Ascending aorta (tissue), 2 donors: ENCODE measurements at regions not wholly inside any gene's neighbourhood (a gene's known extent, or its start where the extent isn't known, plus 50 kb on each side); places are given as distances from the start of the nearest gene placed in this dataset.

Experiments
- DNase-seq, 2 donors: peaks; one replicate each; pipeline ENCODE4 v3.0.0-alpha.2; 2019; ENCODE audit warnings: low spot score in 2 of 2
- H3K27ac ChIP-seq, 2 donors: fragments of 200-600 bp; sonication (generic); one replicate each; pipeline ENCODE4 v1.5.1; 2016 to 2017; ENCODE audit warnings: mild to moderate bottlenecking in 1 of 2
- H3K27me3 ChIP-seq: fragments of 200-600 bp; sonication (generic); one replicate; pipeline ENCODE4 v1.5.1; 2017
- H3K36me3 ChIP-seq, 2 donors: fragments of 200-600 bp; sonication (generic); one replicate each; pipeline ENCODE4 v1.5.1; 2016
- H3K4me1 ChIP-seq, 2 donors: fragments of 200-600 bp; sonication (generic); one replicate each; pipeline ENCODE4 v1.5.1; 2016 to 2017; ENCODE audit warnings: mild to moderate bottlenecking in 1 of 2
- H3K4me3 ChIP-seq, 2 donors: fragments of 200-600 bp; sonication (generic); one replicate each; pipeline ENCODE4 v1.5.1; 2016 to 2017; ENCODE audit warnings: mild to moderate bottlenecking in 1 of 2
- H3K9me3 ChIP-seq, 2 donors: fragments of 200-600 bp; sonication (generic); one replicate each; pipeline ENCODE4 v1.5.1; 2016
- intact Hi-C: fragments of 100-400 bp; cut with DNase I; formaldehyde crosslinking; loops from one replicate; pipeline ENCODE4 v1.15.1; 2023
- TF ChIP-seq, protein P1 (sequence below), 3 experiments: fragments of 200-600 bp in 2 of 3; fragments of 450-650 bp in 1 of 3; sonication (generic) in 2 of 3; IDR thresholded peaks; one replicate each; pipeline ENCODE4 v1.5.1; 2016 to 2019; ENCODE audit warnings: antibody characterized with exemption in 3 of 3, mild to moderate bottlenecking in 1 of 3, moderate library complexity in 1 of 3

DNA sequence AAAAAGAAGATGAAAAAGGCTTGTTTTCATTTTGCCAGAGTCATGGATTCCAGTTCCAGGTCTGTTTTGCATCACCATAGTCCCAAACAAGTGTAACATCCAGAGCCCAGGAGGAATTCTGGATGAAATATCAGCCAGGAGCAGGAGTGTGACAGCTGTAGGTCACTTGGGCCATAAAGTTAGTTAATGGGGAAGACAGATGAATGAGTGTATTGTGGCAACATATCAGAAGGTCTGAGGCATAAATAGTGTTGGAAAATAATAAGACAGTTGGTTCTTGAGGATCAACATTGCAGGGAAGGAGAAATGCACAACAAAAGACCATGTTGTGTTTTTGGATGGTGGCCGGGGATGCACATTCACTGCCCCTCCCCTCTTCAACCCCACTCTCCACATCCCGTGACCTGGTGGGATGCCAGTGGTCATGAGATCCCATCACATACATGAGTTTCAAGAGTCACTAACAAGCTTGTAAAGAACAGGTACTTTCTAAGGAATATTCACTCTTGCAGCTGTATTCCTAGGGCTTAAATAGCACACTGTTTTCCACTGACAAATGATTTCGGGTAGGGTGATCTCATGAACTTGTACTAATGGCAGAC, 83.1 kb upstream of the IGFBP7 start:
- H3K27ac ChIP-seq: no peak overlapping the region
- no peaks in the 10 kb centered on the region for H3K9me3 ChIP-seq
- intact Hi-C loops: no loop called here
- H3K4me1 ChIP-seq: no peaks in the 10 kb centered on the region
- TF ChIP-seq, protein P1, sequence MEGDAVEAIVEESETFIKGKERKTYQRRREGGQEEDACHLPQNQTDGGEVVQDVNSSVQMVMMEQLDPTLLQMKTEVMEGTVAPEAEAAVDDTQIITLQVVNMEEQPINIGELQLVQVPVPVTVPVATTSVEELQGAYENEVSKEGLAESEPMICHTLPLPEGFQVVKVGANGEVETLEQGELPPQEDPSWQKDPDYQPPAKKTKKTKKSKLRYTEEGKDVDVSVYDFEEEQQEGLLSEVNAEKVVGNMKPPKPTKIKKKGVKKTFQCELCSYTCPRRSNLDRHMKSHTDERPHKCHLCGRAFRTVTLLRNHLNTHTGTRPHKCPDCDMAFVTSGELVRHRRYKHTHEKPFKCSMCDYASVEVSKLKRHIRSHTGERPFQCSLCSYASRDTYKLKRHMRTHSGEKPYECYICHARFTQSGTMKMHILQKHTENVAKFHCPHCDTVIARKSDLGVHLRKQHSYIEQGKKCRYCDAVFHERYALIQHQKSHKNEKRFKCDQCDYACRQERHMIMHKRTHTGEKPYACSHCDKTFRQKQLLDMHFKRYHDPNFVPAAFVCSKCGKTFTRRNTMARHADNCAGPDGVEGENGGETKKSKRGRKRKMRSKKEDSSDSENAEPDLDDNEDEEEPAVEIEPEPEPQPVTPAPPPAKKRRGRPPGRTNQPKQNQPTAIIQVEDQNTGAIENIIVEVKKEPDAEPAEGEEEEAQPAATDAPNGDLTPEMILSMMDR (IDR thresholded peaks at IDR 0.05): no peak
- DNase-seq: no peak
- no peaks in the 10 kb centered on the region for H3K27me3 ChIP-seq
- no peaks in the 10 kb centered on the region for H3K36me3 ChIP-seq
- H3K4me3 ChIP-seq: no peak overlapping the region

- intact Hi-C loops: no loop called here
- Histone ChIP-seq H3K4me3 (no peak overlapping the region), H3K9me3 (no peaks in the 10 kb centered on the region), H3K4me1 (no peaks in the 10 kb centered on the region), H3K27ac (no peak overlapping the region), H3K27me3 (no peaks in the 10 kb centered on the region), H3K36me3 (no peaks in the 10 kb centered on the region)
- TF ChIP-seq, protein P1 (IDR thresholded peaks at IDR 0.05): no peak
- no peak for DNase-seq
Measured at GRCh38 chr4:57191523-57192034, 81.4 kb upstream of the IGFBP7 start.

- H3K27ac ChIP-seq: no peak overlapping the region
- H3K27me3 ChIP-seq: no peaks in the 10 kb centered on the region
- DNase-seq: no peak
- TF ChIP-seq, protein P1 (IDR thresholded peaks at IDR 0.05): peak in 1 of 3 experiments; percentile 16
- H3K4me1 ChIP-seq: no peaks in the 10 kb centered on the region
- H3K9me3 ChIP-seq: no peaks in the 10 kb centered on the region
- H3K36me3 ChIP-seq: no peaks in the 10 kb centered on the region
- intact Hi-C loops: no loop called here
- no peak overlapping the region for H3K4me3 ChIP-seq
Measured at GRCh38 chr4:57190601-57191481, 80.7 kb upstream of the IGFBP7 start.

GRCh38 chr4:57187246-57187645, 77.1 kb upstream of the IGFBP7 start:
- no peaks in the 10 kb centered on the region for H3K9me3 ChIP-seq
- TF ChIP-seq, protein P1 (IDR thresholded peaks at IDR 0.05): no peak
- intact Hi-C loops: no loop called here
- H3K4me1 ChIP-seq: no peaks in the 10 kb centered on the region
- H3K36me3 ChIP-seq: no peaks in the 10 kb centered on the region
- H3K27me3 ChIP-seq: no peaks in the 10 kb centered on the region
- DNase-seq: no peak
- no peak overlapping the region for H3K27ac ChIP-seq
- H3K4me3 ChIP-seq: no peak overlapping the region

DNA sequence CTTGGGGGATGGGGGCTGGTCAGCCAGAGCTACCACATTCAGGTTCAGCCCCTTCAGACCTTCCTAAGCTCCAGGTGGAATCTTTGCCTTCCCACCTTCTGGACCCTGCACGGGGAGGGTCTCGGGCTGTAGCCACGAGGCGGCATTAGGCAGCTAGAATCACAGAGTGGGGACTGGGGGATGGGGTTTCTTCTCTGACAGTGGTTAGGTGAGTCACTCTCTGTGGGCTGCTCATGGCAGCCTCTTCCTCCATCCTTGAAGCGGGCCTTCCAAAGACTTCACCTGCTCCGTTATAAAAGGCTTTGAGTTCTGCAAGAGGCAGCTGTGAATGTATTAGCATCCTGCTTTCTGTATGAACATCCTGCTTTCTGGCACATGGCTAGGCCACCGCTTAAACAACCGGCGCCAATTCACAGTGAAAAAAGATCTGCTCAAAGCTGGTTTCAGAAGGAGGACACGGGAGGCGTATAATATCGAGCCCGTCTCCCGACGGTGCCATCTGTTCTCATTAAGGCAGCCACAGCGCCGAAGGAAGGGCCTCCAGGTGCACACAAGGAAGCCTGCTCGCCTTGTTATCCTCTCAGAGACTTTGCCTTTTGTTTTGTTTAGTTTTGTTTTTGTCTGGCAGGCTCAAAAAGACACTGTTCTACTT, 74.3 kb upstream of the IGFBP7 start:
- TF ChIP-seq, protein P1 (IDR thresholded peaks at IDR 0.05): no peak
- Histone ChIP-seq H3K9me3 (no peaks in the 10 kb centered on the region), H3K4me1 (no peaks in the 10 kb centered on the region), H3K27me3 (no peaks in the 10 kb centered on the region), H3K36me3 (no peaks in the 10 kb centered on the region), H3K27ac (no peak overlapping the region), H3K4me3 (no peak overlapping the region)
- DNase-seq: no peak
- intact Hi-C loops: no loop called here
